SK-N-SH treated with all-trans-retinoic acid at 6 μM for 48 hours (cell line): ENCODE measurements at regions not wholly inside any gene's neighbourhood (a gene's known extent, or its start where the extent isn't known, plus 50 kb on each side); places are given as distances from the start of the nearest gene placed in this dataset.

Source experiments
- BACH2 ChIP-seq: fragments of 250-450 bp; sonication (Bioruptor Pico); IDR thresholded peaks from 2 replicates; pipeline ENCODE4 v1.9.0; 2021; ENCODE audit warnings: mild to moderate bottlenecking, borderline replicate concordance
- RARB ChIP-seq: fragments of 250-450 bp; sonication (Bioruptor Pico); IDR thresholded peaks from 2 replicates; pipeline ENCODE4 v1.8.0; 2021; ENCODE audit warnings: mild to moderate bottlenecking, moderate library complexity
- ZC3H10 ChIP-seq: fragments of 250-450 bp; sonication (Bioruptor Pico); IDR thresholded peaks from 2 replicates; pipeline ENCODE4 v1.5.1; 2021; ENCODE audit warnings: mild to moderate bottlenecking, moderate library complexity
- ZFP3 ChIP-seq: fragments of 250-450 bp; sonication (Bioruptor Pico); IDR thresholded peaks from 2 replicates; pipeline ENCODE4 v1.5.0; 2020; ENCODE audit warnings: mild to moderate bottlenecking, moderate library complexity
- ZNF70 ChIP-seq: fragments of 450-650 bp; formaldehyde crosslinking; IDR thresholded peaks from 2 replicates; pipeline ENCODE4 v1.5.0; 2020; ENCODE audit warnings: mild to moderate bottlenecking, moderate library complexity
- ZNF8 ChIP-seq: fragments of 450-650 bp; formaldehyde crosslinking; IDR thresholded peaks from 2 replicates; pipeline ENCODE4 v1.5.0; 2020; ENCODE audit warnings: mild to moderate bottlenecking, moderate library complexity
- TF ChIP-seq, protein P1 (sequence below): fragments of 250-450 bp; sonication (Bioruptor Pico); IDR thresholded peaks from 2 replicates; pipeline ENCODE4 v1.8.0; 2021; ENCODE audit warnings: low read depth, mild to moderate bottlenecking, moderate library complexity, borderline replicate concordance
- TF ChIP-seq, protein P2 (sequence below): fragments of 250-450 bp; sonication (Bioruptor Pico); IDR thresholded peaks from 2 replicates; pipeline ENCODE4 v1.5.1; 2021; ENCODE audit warnings: mild to moderate bottlenecking, moderate library complexity
- TF ChIP-seq, protein P3 (sequence below): fragments of 250-450 bp; sonication (Bioruptor Pico); IDR thresholded peaks from 2 replicates; pipeline ENCODE4 v1.8.0; 2020; ENCODE audit warnings: mild to moderate bottlenecking, moderate library complexity, borderline replicate concordance
- TF ChIP-seq, protein P4 (sequence below): fragments of 250-450 bp; sonication (Bioruptor Pico); IDR thresholded peaks from 2 replicates; pipeline ENCODE4 v1.5.1; 2020; ENCODE audit warnings: low read depth, mild to moderate bottlenecking, moderate library complexity

DNA sequence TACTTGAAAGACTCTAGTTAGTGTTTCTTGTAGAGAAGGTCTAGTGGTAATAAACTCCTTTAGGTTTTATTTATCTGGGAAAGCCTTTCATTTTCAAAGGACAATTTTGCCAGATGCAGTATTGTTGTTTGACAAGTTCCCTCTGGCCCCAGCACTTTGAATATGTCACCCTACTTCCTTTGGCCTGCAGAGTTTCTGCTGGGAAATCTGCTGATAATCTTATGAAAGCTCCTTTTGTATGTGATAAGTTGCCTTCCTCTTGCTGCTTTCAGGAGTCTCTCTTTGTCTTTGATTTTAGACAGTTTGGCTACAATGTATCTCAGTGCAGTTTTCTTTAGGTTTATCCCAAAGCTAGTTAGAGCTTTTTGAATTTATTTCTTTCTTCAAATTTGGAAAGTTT, 106.2 kb upstream of the L3MBTL4 start:
- TF ChIP-seq ZFP3 (CRISPR knock-in tag) (no peak), ZNF8 (CRISPR knock-in tag) (no peak), RARB (CRISPR knock-in tag) (no peak), ZC3H10 (no peak), BACH2 (no peak), ZNF70 (CRISPR knock-in tag) (no peak)
- TF ChIP-seq, protein P1, sequence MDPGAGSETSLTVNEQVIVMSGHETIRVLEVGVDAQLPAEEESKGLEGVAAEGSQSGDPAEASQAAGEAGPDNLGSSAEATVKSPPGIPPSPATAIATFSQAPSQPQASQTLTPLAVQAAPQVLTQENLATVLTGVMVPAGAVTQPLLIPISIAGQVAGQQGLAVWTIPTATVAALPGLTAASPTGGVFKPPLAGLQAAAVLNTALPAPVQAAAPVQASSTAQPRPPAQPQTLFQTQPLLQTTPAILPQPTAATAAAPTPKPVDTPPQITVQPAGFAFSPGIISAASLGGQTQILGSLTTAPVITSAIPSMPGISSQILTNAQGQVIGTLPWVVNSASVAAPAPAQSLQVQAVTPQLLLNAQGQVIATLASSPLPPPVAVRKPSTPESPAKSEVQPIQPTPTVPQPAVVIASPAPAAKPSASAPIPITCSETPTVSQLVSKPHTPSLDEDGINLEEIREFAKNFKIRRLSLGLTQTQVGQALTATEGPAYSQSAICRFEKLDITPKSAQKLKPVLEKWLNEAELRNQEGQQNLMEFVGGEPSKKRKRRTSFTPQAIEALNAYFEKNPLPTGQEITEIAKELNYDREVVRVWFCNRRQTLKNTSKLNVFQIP (CRISPR knock-in tag) = no peak
- TF ChIP-seq, protein P2, sequence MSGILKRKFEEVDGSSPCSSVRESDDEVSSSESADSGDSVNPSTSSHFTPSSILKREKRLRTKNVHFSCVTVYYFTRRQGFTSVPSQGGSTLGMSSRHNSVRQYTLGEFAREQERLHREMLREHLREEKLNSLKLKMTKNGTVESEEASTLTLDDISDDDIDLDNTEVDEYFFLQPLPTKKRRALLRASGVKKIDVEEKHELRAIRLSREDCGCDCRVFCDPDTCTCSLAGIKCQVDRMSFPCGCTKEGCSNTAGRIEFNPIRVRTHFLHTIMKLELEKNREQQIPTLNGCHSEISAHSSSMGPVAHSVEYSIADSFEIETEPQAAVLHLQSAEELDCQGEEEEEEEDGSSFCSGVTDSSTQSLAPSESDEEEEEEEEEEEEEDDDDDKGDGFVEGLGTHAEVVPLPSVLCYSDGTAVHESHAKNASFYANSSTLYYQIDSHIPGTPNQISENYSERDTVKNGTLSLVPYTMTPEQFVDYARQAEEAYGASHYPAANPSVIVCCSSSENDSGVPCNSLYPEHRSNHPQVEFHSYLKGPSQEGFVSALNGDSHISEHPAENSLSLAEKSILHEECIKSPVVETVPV (CRISPR knock-in tag) = no peak
- TF ChIP-seq, protein P3, sequence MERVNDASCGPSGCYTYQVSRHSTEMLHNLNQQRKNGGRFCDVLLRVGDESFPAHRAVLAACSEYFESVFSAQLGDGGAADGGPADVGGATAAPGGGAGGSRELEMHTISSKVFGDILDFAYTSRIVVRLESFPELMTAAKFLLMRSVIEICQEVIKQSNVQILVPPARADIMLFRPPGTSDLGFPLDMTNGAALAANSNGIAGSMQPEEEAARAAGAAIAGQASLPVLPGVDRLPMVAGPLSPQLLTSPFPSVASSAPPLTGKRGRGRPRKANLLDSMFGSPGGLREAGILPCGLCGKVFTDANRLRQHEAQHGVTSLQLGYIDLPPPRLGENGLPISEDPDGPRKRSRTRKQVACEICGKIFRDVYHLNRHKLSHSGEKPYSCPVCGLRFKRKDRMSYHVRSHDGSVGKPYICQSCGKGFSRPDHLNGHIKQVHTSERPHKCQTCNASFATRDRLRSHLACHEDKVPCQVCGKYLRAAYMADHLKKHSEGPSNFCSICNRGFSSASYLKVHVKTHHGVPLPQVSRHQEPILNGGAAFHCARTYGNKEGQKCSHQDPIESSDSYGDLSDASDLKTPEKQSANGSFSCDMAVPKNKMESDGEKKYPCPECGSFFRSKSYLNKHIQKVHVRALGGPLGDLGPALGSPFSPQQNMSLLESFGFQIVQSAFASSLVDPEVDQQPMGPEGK (CRISPR knock-in tag) = no peak
- TF ChIP-seq, protein P4, sequence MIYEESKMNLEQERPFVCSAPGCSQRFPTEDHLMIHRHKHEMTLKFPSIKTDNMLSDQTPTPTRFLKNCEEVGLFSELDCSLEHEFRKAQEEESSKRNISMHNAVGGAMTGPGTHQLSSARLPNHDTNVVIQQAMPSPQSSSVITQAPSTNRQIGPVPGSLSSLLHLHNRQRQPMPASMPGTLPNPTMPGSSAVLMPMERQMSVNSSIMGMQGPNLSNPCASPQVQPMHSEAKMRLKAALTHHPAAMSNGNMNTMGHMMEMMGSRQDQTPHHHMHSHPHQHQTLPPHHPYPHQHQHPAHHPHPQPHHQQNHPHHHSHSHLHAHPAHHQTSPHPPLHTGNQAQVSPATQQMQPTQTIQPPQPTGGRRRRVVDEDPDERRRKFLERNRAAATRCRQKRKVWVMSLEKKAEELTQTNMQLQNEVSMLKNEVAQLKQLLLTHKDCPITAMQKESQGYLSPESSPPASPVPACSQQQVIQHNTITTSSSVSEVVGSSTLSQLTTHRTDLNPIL (CRISPR knock-in tag) = no peak
